ENCODE measurements at regions not wholly inside any gene's neighbourhood (a gene's known extent, or its start where the extent isn't known, plus 50 kb on each side); places are given as distances from the start of the nearest gene placed in this dataset.

DNA sequence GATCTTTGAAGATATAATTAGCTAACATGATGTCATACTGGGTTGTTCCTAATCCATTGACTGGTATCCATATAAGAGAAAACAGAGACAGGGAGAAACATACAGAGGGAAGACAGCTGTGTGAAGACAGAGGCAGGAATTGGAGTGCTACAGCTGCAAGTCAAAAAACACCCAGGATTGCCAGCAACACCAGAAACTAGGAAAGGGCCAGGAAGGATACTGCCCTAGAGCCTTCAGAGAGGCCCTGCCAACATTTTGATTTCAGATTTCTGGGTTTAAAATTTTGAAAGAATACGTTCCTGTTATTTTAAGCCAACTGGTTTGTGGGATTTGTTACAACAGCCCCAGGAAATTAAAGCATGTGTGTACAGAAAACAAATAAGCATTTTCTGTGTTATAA lies 473.7 kb upstream of the FLRT2 start:
- H3K9me3 Mint-ChIP-seq = peaks cover 3 to 5% of the 10 kb centered on the region in 2 donors
- intact Hi-C loops (cut with micrococcal nuclease) = no loop called here

DNA sequence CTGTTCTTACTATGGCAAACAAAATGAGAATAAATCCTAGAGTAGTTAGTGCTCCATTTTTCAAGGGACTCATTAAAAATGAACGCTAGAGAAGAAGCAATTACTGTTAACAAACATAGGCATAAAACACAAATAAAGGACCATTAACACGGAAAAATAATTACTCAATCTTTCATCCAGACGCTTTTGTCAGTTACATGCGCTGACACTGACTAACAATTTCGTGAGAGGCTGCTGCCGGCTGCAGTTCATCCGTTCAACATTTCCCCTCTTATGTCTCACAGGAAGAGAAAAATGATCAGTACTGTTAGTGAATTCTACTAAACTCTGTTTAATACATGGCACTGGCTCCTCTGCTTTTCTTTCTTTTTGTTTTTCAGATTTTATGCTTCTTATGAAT lies 472.7 kb upstream of the FLRT2 start:
- no peak overlapping the region for H3K27ac ChIP-seq (ENCODE audit: low read length)
- DNase-seq = no peak
- Mint-ChIP-seq H3K4me3 (no peak overlapping the region), H3K36me3 (no peaks in the 10 kb centered on the region), H3K4me1 (no peaks in the 10 kb centered on the region), H3K9me3 (peaks cover 3 to 5% of the 10 kb centered on the region in 2 donors), H3K27me3 (ENCODE audit: low read depth in 2 of 2) (no peaks in the 10 kb centered on the region), H3K27ac (no peak overlapping the region)
- ATAC-seq = no peak
- peaks cover 6% of the 10 kb centered on the region for H3K9me3 ChIP-seq (ENCODE audit: control insufficient read depth, insufficient read depth, low read length)
- no peaks in the 10 kb centered on the region for H3K4me1 ChIP-seq (ENCODE audit: control insufficient read depth, insufficient read depth, low read length)
- H3K36me3 ChIP-seq (ENCODE audit: control insufficient read depth, insufficient read depth, low read length) = no peaks in the 10 kb centered on the region
- 80% methylated on average over 7 of the region's 7 CpGs for WGBS (ENCODE audit: insufficient coverage)
- no peaks in the 10 kb centered on the region for H3K27me3 ChIP-seq (ENCODE audit: control insufficient read depth, insufficient read depth, low read length)
- intact Hi-C loops (cut with micrococcal nuclease) = no loop called here
- TF ChIP-seq, protein P1, sequence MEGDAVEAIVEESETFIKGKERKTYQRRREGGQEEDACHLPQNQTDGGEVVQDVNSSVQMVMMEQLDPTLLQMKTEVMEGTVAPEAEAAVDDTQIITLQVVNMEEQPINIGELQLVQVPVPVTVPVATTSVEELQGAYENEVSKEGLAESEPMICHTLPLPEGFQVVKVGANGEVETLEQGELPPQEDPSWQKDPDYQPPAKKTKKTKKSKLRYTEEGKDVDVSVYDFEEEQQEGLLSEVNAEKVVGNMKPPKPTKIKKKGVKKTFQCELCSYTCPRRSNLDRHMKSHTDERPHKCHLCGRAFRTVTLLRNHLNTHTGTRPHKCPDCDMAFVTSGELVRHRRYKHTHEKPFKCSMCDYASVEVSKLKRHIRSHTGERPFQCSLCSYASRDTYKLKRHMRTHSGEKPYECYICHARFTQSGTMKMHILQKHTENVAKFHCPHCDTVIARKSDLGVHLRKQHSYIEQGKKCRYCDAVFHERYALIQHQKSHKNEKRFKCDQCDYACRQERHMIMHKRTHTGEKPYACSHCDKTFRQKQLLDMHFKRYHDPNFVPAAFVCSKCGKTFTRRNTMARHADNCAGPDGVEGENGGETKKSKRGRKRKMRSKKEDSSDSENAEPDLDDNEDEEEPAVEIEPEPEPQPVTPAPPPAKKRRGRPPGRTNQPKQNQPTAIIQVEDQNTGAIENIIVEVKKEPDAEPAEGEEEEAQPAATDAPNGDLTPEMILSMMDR (IDR thresholded peaks at IDR 0.05) = no peak
- H3K4me3 ChIP-seq (ENCODE audit: low read length) = no peak overlapping the region

More for the DNA sequence above, 473.7 kb upstream of the FLRT2 start:
- H3K4me3 Mint-ChIP-seq = no peak overlapping the region
- Histone ChIP-seq H3K4me3 (ENCODE audit: low read length) (no peak overlapping the region), H3K27ac (ENCODE audit: low read length) (no peak overlapping the region), H3K9me3 (ENCODE audit: control insufficient read depth, insufficient read depth, low read length) (peaks cover 6% of the 10 kb centered on the region), H3K36me3 (ENCODE audit: control insufficient read depth, insufficient read depth, low read length) (no peaks in the 10 kb centered on the region), H3K4me1 (ENCODE audit: control insufficient read depth, insufficient read depth, low read length) (no peaks in the 10 kb centered on the region), H3K27me3 (ENCODE audit: control insufficient read depth, insufficient read depth, low read length) (no peaks in the 10 kb centered on the region)
- no peaks in the 10 kb centered on the region for H3K27me3 Mint-ChIP-seq (ENCODE audit: low read depth in 2 of 2)
- no peak overlapping the region for H3K27ac Mint-ChIP-seq
- WGBS (ENCODE audit: insufficient coverage) = 78% methylated on average over 1 of the region's 1 CpG
- no peaks in the 10 kb centered on the region for H3K4me1 Mint-ChIP-seq
- no peaks in the 10 kb centered on the region for H3K36me3 Mint-ChIP-seq
- ATAC-seq (no peak), DNase-seq (no peak)
- TF ChIP-seq, protein P1 (IDR thresholded peaks at IDR 0.05) = no peak

DNA sequence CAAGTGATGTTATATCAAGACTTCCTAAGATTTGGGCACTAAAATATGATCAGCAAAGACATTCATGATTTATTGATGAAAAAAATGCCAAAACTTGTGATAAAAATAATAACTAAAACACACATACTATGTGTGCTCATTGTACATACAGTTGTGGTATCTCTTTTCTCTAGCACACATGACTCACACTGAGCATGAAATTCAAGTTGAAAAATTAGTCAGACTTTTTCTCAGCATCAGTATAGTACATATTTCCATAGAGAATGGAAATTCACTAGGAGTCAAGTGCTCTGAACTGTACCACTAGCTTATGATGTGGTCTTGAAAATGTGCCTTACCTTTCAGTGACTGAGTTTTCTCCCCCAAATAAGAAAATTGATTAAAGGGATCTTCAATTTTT lies 471.8 kb upstream of the FLRT2 start:
- Histone ChIP-seq H3K27ac (ENCODE audit: low read length) (no peak overlapping the region), H3K36me3 (ENCODE audit: control insufficient read depth, insufficient read depth, low read length) (no peaks in the 10 kb centered on the region), H3K9me3 (ENCODE audit: control insufficient read depth, insufficient read depth, low read length) (peaks cover 6% of the 10 kb centered on the region), H3K4me1 (ENCODE audit: control insufficient read depth, insufficient read depth, low read length) (no peaks in the 10 kb centered on the region), H3K4me3 (ENCODE audit: low read length) (no peak overlapping the region), H3K27me3 (ENCODE audit: control insufficient read depth, insufficient read depth, low read length) (no peaks in the 10 kb centered on the region)
- H3K4me3 Mint-ChIP-seq = no peak overlapping the region
- H3K9me3 Mint-ChIP-seq = peaks cover 3 to 5% of the 10 kb centered on the region in 2 donors
- H3K4me1 Mint-ChIP-seq = no peaks in the 10 kb centered on the region
- intact Hi-C loops (cut with micrococcal nuclease) = no loop called here
- no peaks in the 10 kb centered on the region for H3K27me3 Mint-ChIP-seq (ENCODE audit: low read depth in 2 of 2)
- ATAC-seq (no peak), DNase-seq (no peak)
- no peak overlapping the region for H3K27ac Mint-ChIP-seq
- no peaks in the 10 kb centered on the region for H3K36me3 Mint-ChIP-seq
- TF ChIP-seq, protein P1 (IDR thresholded peaks at IDR 0.05) = no peak

DNA sequence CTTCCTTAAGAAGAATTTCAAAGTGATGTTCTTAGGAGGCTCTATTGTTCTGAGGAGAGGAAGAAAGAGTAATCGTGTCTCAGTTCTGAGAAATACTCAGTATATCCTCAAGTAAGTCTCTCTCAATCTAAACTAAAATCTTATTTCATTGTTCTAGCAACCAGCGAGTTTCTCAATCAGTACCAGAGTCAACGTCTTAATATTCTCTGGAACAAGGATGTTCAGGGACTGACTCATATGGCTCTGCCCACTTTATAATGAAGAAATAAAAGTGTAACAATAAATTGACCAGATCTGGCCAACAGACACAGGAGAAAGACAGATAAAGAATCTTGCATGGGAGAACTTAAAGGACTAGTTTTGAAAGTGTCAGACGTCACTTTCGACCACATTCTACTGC lies 469.8 kb upstream of the FLRT2 start:
- Mint-ChIP-seq H3K27me3 (ENCODE audit: low read depth in 2 of 2) (no peaks in the 10 kb centered on the region), H3K4me1 (no peaks in the 10 kb centered on the region), H3K9me3 (peaks cover 3 to 5% of the 10 kb centered on the region in 2 donors), H3K36me3 (no peaks in the 10 kb centered on the region), H3K4me3 (no peak overlapping the region), H3K27ac (no peak overlapping the region)
- intact Hi-C loops (cut with micrococcal nuclease) = no loop called here
- ATAC-seq = no peak
- Histone ChIP-seq H3K4me1 (ENCODE audit: control insufficient read depth, insufficient read depth, low read length) (no peaks in the 10 kb centered on the region), H3K4me3 (ENCODE audit: low read length) (no peak overlapping the region), H3K27me3 (ENCODE audit: control insufficient read depth, insufficient read depth, low read length) (no peaks in the 10 kb centered on the region), H3K36me3 (ENCODE audit: control insufficient read depth, insufficient read depth, low read length) (no peaks in the 10 kb centered on the region), H3K9me3 (ENCODE audit: control insufficient read depth, insufficient read depth, low read length) (no peaks in the 10 kb centered on the region), H3K27ac (ENCODE audit: low read length) (no peak overlapping the region)
- 99% methylated on average over 4 of the region's 5 CpGs for WGBS (ENCODE audit: insufficient coverage)
- no peak for DNase-seq
- TF ChIP-seq, protein P1 (IDR thresholded peaks at IDR 0.05) = no peak

Data from natural killer cell (primary cell).